HUES6 (cell line): ENCODE measurements at regions not wholly inside any gene's neighbourhood (a gene's known extent, or its start where the extent isn't known, plus 50 kb on each side); places are given as distances from the start of the nearest gene placed in this dataset.

Experiments used
- H3K27ac ChIP-seq: 2 replicates; pipeline ENCODE4 v1.7.0; 2013; ENCODE audit warnings: low read depth, mild to moderate bottlenecking, low read length, inconsistent platforms
- H3K27me3 ChIP-seq: 2 replicates; pipeline ENCODE4 v1.6.1; 2013; ENCODE audit warnings: low read length; ENCODE audit not compliant: control insufficient read depth, insufficient read depth
- H3K36me3 ChIP-seq: 2 replicates; pipeline ENCODE4 v1.6.1; 2013; ENCODE audit warnings: low read length; ENCODE audit not compliant: control insufficient read depth, insufficient read depth
- H3K4me1 ChIP-seq: 2 replicates; pipeline ENCODE4 v1.6.1; 2013; ENCODE audit warnings: low read length; ENCODE audit not compliant: control insufficient read depth, insufficient read depth
- H3K4me3 ChIP-seq: 2 replicates; pipeline ENCODE4 v1.5.1; 2013; ENCODE audit warnings: low read depth, low read length
- H3K9ac ChIP-seq: one replicate; pipeline ENCODE4 v1.6.1; 2013; ENCODE audit warnings: mild to moderate bottlenecking, low read length
- H3K9me3 ChIP-seq: 2 replicates; pipeline ENCODE4 v1.6.1; 2013; ENCODE audit warnings: low read depth, low read length; ENCODE audit not compliant: control insufficient read depth, insufficient read depth

DNA sequence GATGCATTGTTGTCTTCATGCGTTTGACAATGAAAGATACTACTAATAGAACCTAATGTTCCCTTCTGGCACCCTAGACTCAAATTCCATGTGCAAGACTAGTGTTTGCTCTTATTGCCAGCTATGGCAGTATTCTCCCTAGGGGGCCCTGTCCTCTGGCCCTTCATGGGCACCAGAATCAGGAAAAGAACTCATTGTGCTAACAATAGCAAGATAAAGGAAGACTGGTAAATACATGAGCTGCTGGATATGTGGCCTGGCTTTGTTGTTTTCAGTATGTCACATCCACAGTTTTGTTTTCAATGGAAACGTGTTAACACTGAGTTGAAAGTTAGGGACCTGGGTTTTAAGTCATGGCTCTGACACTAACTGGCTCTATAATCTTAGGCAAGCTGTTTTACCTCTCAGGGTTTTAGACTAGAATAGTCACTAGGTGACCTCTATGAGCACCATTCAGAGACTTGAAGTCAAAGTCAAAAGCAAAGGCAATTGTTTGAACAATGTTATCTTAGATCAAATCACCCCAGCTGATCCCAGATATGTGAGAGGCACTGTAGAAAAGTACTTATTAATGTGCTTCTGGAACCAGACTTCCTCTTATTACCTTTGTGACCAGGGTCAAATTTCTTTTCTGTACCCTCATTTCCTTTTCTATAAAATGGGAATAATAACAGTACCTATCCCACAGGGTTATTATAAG is 253.7 kb upstream of the DIAPH2 start:
- Histone ChIP-seq H3K9ac (no peak overlapping the region), H3K4me1 (no peaks in the 10 kb centered on the region), H3K36me3 (no peaks in the 10 kb centered on the region), H3K9me3 (no peaks in the 10 kb centered on the region), H3K27me3 (peaks cover 6% of the 10 kb centered on the region; the same call in 1 of the 2 replicates), H3K27ac (no peak overlapping the region), H3K4me3 (no peak overlapping the region)

DNA sequence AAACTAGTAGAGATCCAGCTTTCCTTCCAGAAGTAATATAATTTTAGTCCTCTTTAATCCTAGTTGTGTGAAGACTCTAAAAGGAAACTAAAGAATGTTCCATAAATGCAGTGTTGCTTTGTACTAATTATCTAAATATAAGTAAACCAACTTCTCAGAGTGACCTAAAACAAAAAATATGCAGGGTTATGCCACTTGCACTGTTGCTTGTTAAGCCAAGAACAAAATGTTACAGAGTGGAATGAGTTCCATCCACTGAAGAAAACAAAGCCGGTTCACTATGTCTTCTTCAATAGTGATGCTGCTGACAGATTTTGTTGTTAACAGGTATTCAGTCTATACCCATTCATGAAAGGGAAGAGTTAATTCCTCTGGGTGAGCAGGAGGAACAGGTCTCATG is 252.0 kb upstream of the DIAPH2 start:
- Histone ChIP-seq H3K9me3 (no peaks in the 10 kb centered on the region), H3K27me3 (peaks cover 21% of the 10 kb centered on the region), H3K4me1 (no peaks in the 10 kb centered on the region), H3K4me3 (no peak overlapping the region), H3K36me3 (no peaks in the 10 kb centered on the region), H3K9ac (no peak overlapping the region), H3K27ac (no peak overlapping the region)

- H3K9me3 ChIP-seq = no peaks in the 10 kb centered on the region
- H3K27me3 ChIP-seq = peaks cover 30% of the 10 kb centered on the region
- H3K4me3 ChIP-seq = no peak overlapping the region
- no peaks in the 10 kb centered on the region for H3K4me1 ChIP-seq
- no peak overlapping the region for H3K27ac ChIP-seq
- no peak overlapping the region for H3K9ac ChIP-seq
- H3K36me3 ChIP-seq = no peaks in the 10 kb centered on the region
Measured at GRCh38 chrX:96433409-96434077, 251.1 kb upstream of the DIAPH2 start.

GRCh38 chrX:96435378-96436035 is 249.1 kb upstream of the DIAPH2 start:
- Histone ChIP-seq H3K9ac (no peak overlapping the region), H3K27ac (no peak overlapping the region), H3K4me3 (no peak overlapping the region), H3K36me3 (no peaks in the 10 kb centered on the region), H3K4me1 (no peaks in the 10 kb centered on the region), H3K9me3 (no peaks in the 10 kb centered on the region), H3K27me3 (peaks cover 42% of the 10 kb centered on the region)

- Histone ChIP-seq H3K36me3 (no peaks in the 10 kb centered on the region), H3K4me3 (no peak overlapping the region), H3K4me1 (no peaks in the 10 kb centered on the region), H3K27me3 (peaks cover 46% of the 10 kb centered on the region), H3K27ac (no peak overlapping the region), H3K9me3 (no peaks in the 10 kb centered on the region), H3K9ac (no peak overlapping the region)
Measured at GRCh38 chrX:96436105-96436504, 248.5 kb upstream of the DIAPH2 start.

GRCh38 chrX:96438803-96439202 is 245.8 kb upstream of the DIAPH2 start:
- peaks cover 52% of the 10 kb centered on the region for H3K27me3 ChIP-seq
- no peaks in the 10 kb centered on the region for H3K4me1 ChIP-seq
- no peaks in the 10 kb centered on the region for H3K9me3 ChIP-seq
- H3K36me3 ChIP-seq = no peaks in the 10 kb centered on the region
- H3K9ac ChIP-seq = no peak overlapping the region
- H3K4me3 ChIP-seq = no peak overlapping the region
- H3K27ac ChIP-seq = no peak overlapping the region

DNA sequence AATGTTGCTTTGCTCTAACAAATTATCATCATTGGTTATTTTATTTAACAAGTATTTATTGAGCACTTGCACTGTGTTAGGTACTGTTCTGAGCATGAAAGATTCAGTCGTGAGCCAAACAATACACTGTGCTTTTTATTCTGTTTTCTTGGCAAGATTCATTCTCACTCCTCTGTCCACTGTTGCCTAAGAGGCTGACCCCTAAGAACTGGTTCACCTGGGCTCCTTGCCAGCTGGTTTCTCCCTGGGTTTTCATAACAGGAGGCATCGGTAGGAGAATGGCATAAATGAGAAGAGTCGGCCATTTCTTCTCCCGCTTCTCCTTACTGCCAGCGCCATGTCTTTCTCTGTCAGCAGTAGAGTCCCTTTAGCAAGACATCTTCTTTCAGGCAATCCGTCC is 243.7 kb upstream of the DIAPH2 start:
- Histone ChIP-seq H3K9me3 (no peaks in the 10 kb centered on the region), H3K27me3 (peaks cover 48% of the 10 kb centered on the region), H3K4me1 (no peaks in the 10 kb centered on the region), H3K27ac (no peak overlapping the region), H3K4me3 (no peak overlapping the region), H3K9ac (no peak overlapping the region), H3K36me3 (no peaks in the 10 kb centered on the region)

DNA sequence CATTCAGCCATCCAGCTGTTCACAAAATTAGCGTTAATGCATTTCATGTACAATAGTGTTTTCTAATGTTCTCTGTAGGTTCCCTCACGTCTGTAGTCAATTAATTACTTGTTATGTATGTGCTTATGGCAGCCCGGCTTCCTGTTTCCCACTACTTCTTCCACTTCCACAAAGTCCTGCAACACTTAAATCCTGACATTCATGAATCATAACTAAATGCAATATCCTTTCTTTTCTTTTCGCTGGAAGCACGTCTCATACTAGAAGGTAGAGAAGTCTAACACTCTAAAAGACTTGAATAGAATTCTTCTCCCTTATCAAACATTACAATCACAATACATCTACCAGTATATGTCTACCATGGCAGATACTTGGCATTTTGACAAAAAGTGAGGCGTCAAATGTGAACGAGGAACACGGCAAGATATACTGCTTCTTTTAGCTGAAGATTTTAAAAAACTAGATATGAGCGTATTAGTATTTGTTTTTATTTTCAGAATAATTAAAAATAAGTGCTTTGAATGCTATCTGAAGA is 239.0 kb upstream of the DIAPH2 start:
- no peaks in the 10 kb centered on the region for H3K36me3 ChIP-seq
- no peaks in the 10 kb centered on the region for H3K9me3 ChIP-seq
- no peak overlapping the region for H3K27ac ChIP-seq
- no peaks in the 10 kb centered on the region for H3K4me1 ChIP-seq
- no peak overlapping the region for H3K9ac ChIP-seq
- H3K4me3 ChIP-seq = no peak overlapping the region
- H3K27me3 ChIP-seq = peaks cover 13% of the 10 kb centered on the region

DNA sequence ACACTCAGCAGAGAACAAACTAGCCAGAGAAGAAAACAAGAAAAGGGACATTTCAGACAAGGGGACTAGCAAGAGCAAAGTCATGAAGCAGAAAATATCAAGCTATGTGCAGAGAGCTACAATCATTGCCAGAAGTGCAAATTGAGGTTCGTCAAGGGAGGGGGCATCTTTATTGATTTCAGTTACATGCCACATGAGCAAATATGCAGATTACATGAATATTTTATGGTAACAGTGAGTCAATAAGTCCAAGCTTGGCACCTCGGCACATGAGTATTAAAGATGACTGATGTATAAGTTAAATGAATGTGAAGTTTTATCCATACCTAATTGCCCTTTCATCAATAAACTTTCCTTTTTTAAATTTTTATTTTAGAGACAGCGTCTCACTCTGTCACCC is 238.1 kb upstream of the DIAPH2 start:
- H3K36me3 ChIP-seq = no peaks in the 10 kb centered on the region
- H3K9ac ChIP-seq = no peak overlapping the region
- H3K4me1 ChIP-seq = no peaks in the 10 kb centered on the region

GRCh38 chrX:96447161-96447560 is 237.5 kb upstream of the DIAPH2 start:
- Histone ChIP-seq H3K27me3 (peaks cover 6% of the 10 kb centered on the region; the same call in 1 of the 2 replicates), H3K36me3 (no peaks in the 10 kb centered on the region), H3K9ac (no peak overlapping the region), H3K27ac (no peak overlapping the region), H3K4me3 (no peak overlapping the region), H3K4me1 (no peaks in the 10 kb centered on the region), H3K9me3 (no peaks in the 10 kb centered on the region)

More for the DNA sequence above, 238.1 kb upstream of the DIAPH2 start:
- no peak overlapping the region for H3K4me3 ChIP-seq
- H3K9me3 ChIP-seq = no peaks in the 10 kb centered on the region
- peaks cover 6% of the 10 kb centered on the region; the same call in 1 of the 2 replicates for H3K27me3 ChIP-seq
- no peak overlapping the region for H3K27ac ChIP-seq

GRCh38 chrX:96449191-96449590 is 235.5 kb upstream of the DIAPH2 start:
- Histone ChIP-seq H3K27me3 (peaks cover 2% of the 10 kb centered on the region; the same call in 1 of the 2 replicates), H3K4me1 (no peaks in the 10 kb centered on the region), H3K27ac (no peak overlapping the region), H3K9ac (no peak overlapping the region), H3K36me3 (no peaks in the 10 kb centered on the region), H3K4me3 (no peak overlapping the region), H3K9me3 (no peaks in the 10 kb centered on the region)
